ENCODE measurements at regions not wholly inside any gene's neighbourhood (a gene's known extent, or its start where the extent isn't known, plus 50 kb on each side); places are given as distances from the start of the nearest gene placed in this dataset.

GRCh38 chr4:111535792-111536191, 609.5 kb upstream of the FAM241A start:
- TF ChIP-seq POLR2AphosphoS5 (IDR thresholded peaks at IDR 0.05; ENCODE audit: low read length) (no peak), ZNF592 (IDR thresholded peaks at IDR 0.05) (no peak), CEBPZ (IDR thresholded peaks at IDR 0.05; ENCODE audit: low read depth, low read length) (no peak), MAX (IDR thresholded peaks at IDR 0.05; ENCODE audit: low read depth, low read length) (no peak), HDAC2 (IDR thresholded peaks at IDR 0.05) (no peak), BMI1 (IDR thresholded peaks at IDR 0.05; ENCODE audit: borderline replicate concordance) (no peak), EGR1 (IDR thresholded peaks at IDR 0.05; ENCODE audit: borderline replicate concordance in 1 of 2, low read depth in 2 of 2, low read length in 2 of 2) (no peak), POLR2A (IDR thresholded peaks at IDR 0.05; ENCODE audit: low read depth, low read length) (no peak), CTCF (IDR thresholded peaks at IDR 0.05 in 2 of 3, conservative IDR thresholded peaks at IDR 0.05 in 1 of 3; ENCODE audit: control insufficient read depth in 2 of 3, extremely low read depth in 1 of 3, insufficient read depth in 1 of 3, low read depth in 3 of 3, low read length in 3 of 3) (no peak), SREBF1 (IDR thresholded peaks at IDR 0.05; ENCODE audit: low read length) (no peak), USF2 (IDR thresholded peaks at IDR 0.05; ENCODE audit: borderline replicate concordance, low read depth, low read length) (no peak), RAD21 (IDR thresholded peaks at IDR 0.05; ENCODE audit: insufficient read depth, low read depth, low read length) (no peak), TBL1XR1 (IDR thresholded peaks at IDR 0.05; ENCODE audit: low read depth, low read length) (no peak), HCFC1 (IDR thresholded peaks at IDR 0.05; ENCODE audit: low read length) (no peak)
